GM23338 (cell line): ENCODE measurements at regions not wholly inside any gene's neighbourhood (a gene's known extent, or its start where the extent isn't known, plus 50 kb on each side); places are given as distances from the start of the nearest gene placed in this dataset.

Experiments
- EZH2 ChIP-seq: fragments of 200-600 bp; sonication (generic); IDR thresholded peaks from one replicate; pipeline ENCODE4 v1.8.0; 2017; ENCODE audit warnings: antibody characterized with exemption, mild to moderate bottlenecking, low read depth; ENCODE audit not compliant: unreplicated experiment
- EZH2phosphoT487 ChIP-seq: fragments of 200-600 bp; sonication (generic); IDR thresholded peaks from one replicate; pipeline ENCODE4 v1.8.1; 2018; ENCODE audit warnings: antibody characterized with exemption; ENCODE audit not compliant: unreplicated experiment
- POLR2AphosphoS5 ChIP-seq: IDR thresholded peaks from 2 replicates; pipeline ENCODE4 v1.6.1; 2016; ENCODE audit warnings: antibody characterized with exemption, low read depth
- TF ChIP-seq, protein P1 (sequence below): IDR thresholded peaks from one replicate; pipeline ENCODE4 v1.6.1; 2018; ENCODE audit warnings: antibody characterized with exemption; ENCODE audit not compliant: unreplicated experiment
- TF ChIP-seq, protein P2 (sequence below), 2 experiments: fragments of 200-600 bp in 1 of 2; sonication (generic) in 1 of 2; conservative IDR thresholded peaks; 2 replicates each; pipeline versions ENCODE4 v1.5.1 to v1.6.1; 2016 to 2017; ENCODE audit warnings: antibody characterized with exemption in 2 of 2, low read depth in 2 of 2, mild to moderate bottlenecking in 2 of 2, moderate library complexity in 1 of 2

DNA sequence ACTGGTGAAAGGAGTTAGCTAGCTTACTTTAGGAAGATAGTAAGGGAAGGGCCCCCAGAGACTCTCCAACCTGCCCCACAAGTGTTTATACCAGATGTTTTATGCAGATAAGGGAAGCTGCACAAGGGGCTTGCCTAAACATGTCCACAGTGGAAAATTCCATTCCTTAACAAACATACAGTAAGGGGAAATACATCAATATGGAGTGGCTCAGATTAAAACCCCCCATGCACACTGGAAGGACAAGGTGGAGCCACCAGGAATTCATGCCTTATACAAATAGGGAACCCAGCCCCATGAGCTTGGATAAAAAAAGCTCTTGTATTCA is 106.3 kb upstream of the GPBP1 start:
- TF ChIP-seq POLR2AphosphoS5 = no peak
- TF ChIP-seq, protein P1, sequence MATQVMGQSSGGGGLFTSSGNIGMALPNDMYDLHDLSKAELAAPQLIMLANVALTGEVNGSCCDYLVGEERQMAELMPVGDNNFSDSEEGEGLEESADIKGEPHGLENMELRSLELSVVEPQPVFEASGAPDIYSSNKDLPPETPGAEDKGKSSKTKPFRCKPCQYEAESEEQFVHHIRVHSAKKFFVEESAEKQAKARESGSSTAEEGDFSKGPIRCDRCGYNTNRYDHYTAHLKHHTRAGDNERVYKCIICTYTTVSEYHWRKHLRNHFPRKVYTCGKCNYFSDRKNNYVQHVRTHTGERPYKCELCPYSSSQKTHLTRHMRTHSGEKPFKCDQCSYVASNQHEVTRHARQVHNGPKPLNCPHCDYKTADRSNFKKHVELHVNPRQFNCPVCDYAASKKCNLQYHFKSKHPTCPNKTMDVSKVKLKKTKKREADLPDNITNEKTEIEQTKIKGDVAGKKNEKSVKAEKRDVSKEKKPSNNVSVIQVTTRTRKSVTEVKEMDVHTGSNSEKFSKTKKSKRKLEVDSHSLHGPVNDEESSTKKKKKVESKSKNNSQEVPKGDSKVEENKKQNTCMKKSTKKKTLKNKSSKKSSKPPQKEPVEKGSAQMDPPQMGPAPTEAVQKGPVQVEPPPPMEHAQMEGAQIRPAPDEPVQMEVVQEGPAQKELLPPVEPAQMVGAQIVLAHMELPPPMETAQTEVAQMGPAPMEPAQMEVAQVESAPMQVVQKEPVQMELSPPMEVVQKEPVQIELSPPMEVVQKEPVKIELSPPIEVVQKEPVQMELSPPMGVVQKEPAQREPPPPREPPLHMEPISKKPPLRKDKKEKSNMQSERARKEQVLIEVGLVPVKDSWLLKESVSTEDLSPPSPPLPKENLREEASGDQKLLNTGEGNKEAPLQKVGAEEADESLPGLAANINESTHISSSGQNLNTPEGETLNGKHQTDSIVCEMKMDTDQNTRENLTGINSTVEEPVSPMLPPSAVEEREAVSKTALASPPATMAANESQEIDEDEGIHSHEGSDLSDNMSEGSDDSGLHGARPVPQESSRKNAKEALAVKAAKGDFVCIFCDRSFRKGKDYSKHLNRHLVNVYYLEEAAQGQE = no peak
- TF ChIP-seq, protein P2, sequence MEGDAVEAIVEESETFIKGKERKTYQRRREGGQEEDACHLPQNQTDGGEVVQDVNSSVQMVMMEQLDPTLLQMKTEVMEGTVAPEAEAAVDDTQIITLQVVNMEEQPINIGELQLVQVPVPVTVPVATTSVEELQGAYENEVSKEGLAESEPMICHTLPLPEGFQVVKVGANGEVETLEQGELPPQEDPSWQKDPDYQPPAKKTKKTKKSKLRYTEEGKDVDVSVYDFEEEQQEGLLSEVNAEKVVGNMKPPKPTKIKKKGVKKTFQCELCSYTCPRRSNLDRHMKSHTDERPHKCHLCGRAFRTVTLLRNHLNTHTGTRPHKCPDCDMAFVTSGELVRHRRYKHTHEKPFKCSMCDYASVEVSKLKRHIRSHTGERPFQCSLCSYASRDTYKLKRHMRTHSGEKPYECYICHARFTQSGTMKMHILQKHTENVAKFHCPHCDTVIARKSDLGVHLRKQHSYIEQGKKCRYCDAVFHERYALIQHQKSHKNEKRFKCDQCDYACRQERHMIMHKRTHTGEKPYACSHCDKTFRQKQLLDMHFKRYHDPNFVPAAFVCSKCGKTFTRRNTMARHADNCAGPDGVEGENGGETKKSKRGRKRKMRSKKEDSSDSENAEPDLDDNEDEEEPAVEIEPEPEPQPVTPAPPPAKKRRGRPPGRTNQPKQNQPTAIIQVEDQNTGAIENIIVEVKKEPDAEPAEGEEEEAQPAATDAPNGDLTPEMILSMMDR (conservative IDR thresholded peaks at IDR 0.05; ENCODE audit: low read depth in 2 of 2) = no peak
- TF ChIP-seq EZH2 = no peak
- no peak for TF ChIP-seq EZH2phosphoT487
